HepG2 (cell line): ENCODE measurements at regions not wholly inside any gene's neighbourhood (a gene's known extent, or its start where the extent isn't known, plus 50 kb on each side); places are given as distances from the start of the nearest gene placed in this dataset.

ENCODE experiments used
- HOXA5 ChIP-seq: sonication (generic); formaldehyde crosslinking; IDR thresholded peaks from 2 replicates; pipeline ENCODE4 v1.4.0; 2020; ENCODE audit warnings: missing genetic modification reagents
- KMT2A ChIP-seq: sonication (generic); formaldehyde crosslinking; IDR thresholded peaks from 2 replicates; pipeline ENCODE4 v1.4.0; 2020; ENCODE audit warnings: missing genetic modification reagents
- SP5 ChIP-seq: IDR thresholded peaks from 2 replicates; pipeline ENCODE4 v1.6.1; 2016; ENCODE audit warnings: low read depth, borderline replicate concordance
- ZHX2 ChIP-seq, 2 experiments: sonication (generic) in 1 of 2; formaldehyde crosslinking in 1 of 2; IDR thresholded peaks; 2 replicates each; pipeline versions ENCODE4 v1.6.1 to v1.9.0; 2014 to 2022; ENCODE audit warnings: antibody characterized with exemption in 1 of 2, borderline replicate concordance in 1 of 2, inconsistent platforms in 1 of 2, low read depth in 1 of 2, missing genetic modification reagents in 1 of 2
- ZKSCAN5 ChIP-seq: sonication (generic); formaldehyde crosslinking; IDR thresholded peaks from 2 replicates; pipeline ENCODE4 v1.5.1; 2020; ENCODE audit warnings: mild to moderate bottlenecking, missing genetic modification reagents
- ZNF101 ChIP-seq: sonication (generic); formaldehyde crosslinking; IDR thresholded peaks from 2 replicates; pipeline ENCODE4 v1.4.0; 2020; ENCODE audit warnings: mild to moderate bottlenecking, low read depth, missing genetic modification reagents, borderline replicate concordance
- ZNF256 ChIP-seq: sonication (generic); formaldehyde crosslinking; conservative IDR thresholded peaks from 2 replicates; pipeline ENCODE4 v1.4.0; 2020; ENCODE audit warnings: missing genetic modification reagents
- ZNF318 ChIP-seq: sonication (generic); formaldehyde crosslinking; IDR thresholded peaks from 2 replicates; pipeline ENCODE4 v1.4.0; 2020; ENCODE audit warnings: mild to moderate bottlenecking, missing genetic modification reagents
- ZNF460 ChIP-seq: sonication (generic); formaldehyde crosslinking; IDR thresholded peaks from 2 replicates; pipeline ENCODE4 v1.5.1; 2020; ENCODE audit warnings: missing genetic modification reagents, mild to moderate bottlenecking, borderline replicate concordance
- ZNF784 ChIP-seq: sonication (generic); formaldehyde crosslinking; IDR thresholded peaks from 2 replicates; pipeline ENCODE4 v1.5.1; 2020; ENCODE audit warnings: missing genetic modification reagents, mild to moderate bottlenecking, borderline replicate concordance

GRCh38 chr12:93243689-93244513 is 133.8 kb upstream of the NUDT4 start (continued):
- TF ChIP-seq ZNF318 (no peak), SP5 (CRISPR knock-in tag) (peak; percentile 91), KMT2A (CRISPR knock-in tag) (0 out of 2 replicates have a peak, but pooled peaks have one; percentile 46), ZKSCAN5 (no peak), ZNF784 (CRISPR knock-in tag) (no peak), ZHX2 (IDR thresholded peaks at IDR 0.05; ENCODE audit: low read depth) (no peak), ZHX2 (CRISPR knock-in tag; IDR thresholded peaks at IDR 0.05; ENCODE audit: borderline replicate concordance) (no peak), ZNF101 (CRISPR knock-in tag) (no peak), HOXA5 (CRISPR knock-in tag) (peak; percentile 51), ZNF256 (CRISPR knock-in tag) (no peak), ZNF460 (CRISPR knock-in tag) (peak; percentile 38; the same call in 1 of the 2 replicates)
